HG02938 (cell line): ENCODE measurements at regions not wholly inside any gene's neighbourhood (a gene's known extent, or its start where the extent isn't known, plus 50 kb on each side); places are given as distances from the start of the nearest gene placed in this dataset.

Experiments
- ATAC-seq: cut with Tn5 transposase; IDR thresholded peaks from one replicate; pipeline ENCODE4 v1.9.1; 2021; ENCODE audit warnings: mild to moderate bottlenecking, moderate library complexity; ENCODE audit not compliant: unreplicated experiment

- ATAC-seq = no peak
Measured at GRCh38 chr3:181764544-181764943, 52.8 kb downstream of the SOX2 start.

GRCh38 chr3:181770296-181770695, 58.6 kb downstream of the SOX2 start:
- no peak for ATAC-seq

GRCh38 chr3:181771120-181771519, 59.4 kb downstream of the SOX2 start:
- ATAC-seq = no peak

GRCh38 chr3:181772166-181772565, 60.4 kb downstream of the SOX2 start:
- ATAC-seq = no peak

GRCh38 chr3:181773921-181774320, 62.2 kb downstream of the SOX2 start:
- ATAC-seq = no peak

GRCh38 chr3:181782306-181782954, 70.7 kb downstream of the SOX2 start:
- no peak for ATAC-seq

GRCh38 chr3:181790561-181790960, 78.8 kb downstream of the SOX2 start:
- no peak for ATAC-seq

- no peak for ATAC-seq
Measured at GRCh38 chr3:181791056-181791955, 79.6 kb downstream of the SOX2 start.

- no peak for ATAC-seq
Measured at GRCh38 chr3:181793006-181793405, 81.3 kb downstream of the SOX2 start.

GRCh38 chr3:181794011-181794790, 82.5 kb downstream of the SOX2 start:
- ATAC-seq = no peak

GRCh38 chr3:181796641-181797040, 84.9 kb downstream of the SOX2 start:
- no peak for ATAC-seq

- no peak for ATAC-seq
Measured at GRCh38 chr3:181797431-181797830, 85.7 kb downstream of the SOX2 start.

GRCh38 chr3:181805703-181806102, 94.0 kb downstream of the SOX2 start:
- ATAC-seq = no peak

GRCh38 chr3:181808053-181808452, 96.3 kb downstream of the SOX2 start:
- no peak for ATAC-seq

GRCh38 chr3:181823716-181824115, 112.0 kb downstream of the SOX2 start:
- no peak for ATAC-seq

GRCh38 chr3:181824961-181825360, 113.2 kb downstream of the SOX2 start:
- ATAC-seq = no peak

- ATAC-seq = no peak
Measured at GRCh38 chr3:181839039-181839915, 127.6 kb downstream of the SOX2 start.

GRCh38 chr3:181839916-181840297, 128.2 kb downstream of the SOX2 start:
- no peak for ATAC-seq

GRCh38 chr3:181844211-181844610, 132.5 kb downstream of the SOX2 start:
- ATAC-seq = no peak

GRCh38 chr3:181847276-181847675, 135.6 kb downstream of the SOX2 start:
- no peak for ATAC-seq

GRCh38 chr3:181851063-181851462, 139.3 kb downstream of the SOX2 start:
- ATAC-seq = no peak
